ENCODE measurements at regions not wholly inside any gene's neighbourhood (a gene's known extent, or its start where the extent isn't known, plus 50 kb on each side); places are given as distances from the start of the nearest gene placed in this dataset.

DNA sequence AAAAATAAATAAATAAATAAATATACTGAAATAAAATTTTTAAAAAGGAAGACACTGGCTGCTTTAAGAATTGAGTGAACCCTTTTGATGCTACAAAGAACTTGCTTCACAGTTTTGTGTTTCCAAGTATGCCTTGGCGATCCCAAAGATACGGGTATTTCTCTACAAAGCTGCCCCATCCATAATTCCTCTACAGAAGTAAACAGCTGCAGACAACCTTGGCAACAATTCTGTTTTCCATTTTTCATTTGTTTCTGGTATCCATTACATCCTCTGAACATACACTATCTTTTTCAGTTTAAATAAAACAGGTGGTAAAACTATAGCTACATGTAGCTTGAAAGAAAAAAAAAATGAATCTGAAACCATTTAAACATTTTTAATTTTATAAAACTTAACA, 552.8 kb upstream of the KLHL29 start:
- Histone ChIP-seq H3K27ac (ENCODE audit: low read depth) (no peak overlapping the region), H3K4me1 (ENCODE audit: insufficient read depth) (no peaks in the 10 kb centered on the region), H3K36me3 (ENCODE audit: insufficient read depth) (no peaks in the 10 kb centered on the region), H3K4me3 (ENCODE audit: low read depth, low read length) (no peak overlapping the region)
- DNase-seq (ENCODE audit: extremely low spot score), result no peak
- 76% methylated on average over 2 of the region's 2 CpGs for WGBS

DNA sequence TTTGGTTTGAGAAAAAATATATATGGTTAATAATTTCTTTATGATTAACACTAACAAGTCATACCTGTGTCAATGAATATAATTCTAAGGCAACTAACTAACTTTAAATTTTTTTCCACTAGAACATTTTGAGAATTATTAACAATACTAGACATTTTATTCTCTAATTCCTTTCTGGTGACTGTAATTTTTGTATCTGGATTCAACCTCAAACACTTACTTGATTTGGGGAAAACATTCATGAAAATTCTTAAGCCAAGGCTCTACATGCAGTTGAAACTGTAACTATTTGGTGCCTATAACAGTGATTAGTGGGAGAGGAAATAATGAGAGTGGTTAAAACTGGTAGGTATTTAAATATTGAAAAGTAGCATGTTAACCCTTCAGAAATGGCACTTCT, 546.5 kb upstream of the KLHL29 start:
- Histone ChIP-seq H3K4me1 (ENCODE audit: insufficient read depth) (no peaks in the 10 kb centered on the region), H3K4me3 (ENCODE audit: low read depth, low read length) (no peak overlapping the region), H3K36me3 (ENCODE audit: insufficient read depth) (no peaks in the 10 kb centered on the region), H3K27ac (ENCODE audit: low read depth) (no peak overlapping the region)
- no peak for DNase-seq (ENCODE audit: extremely low spot score)

DNA sequence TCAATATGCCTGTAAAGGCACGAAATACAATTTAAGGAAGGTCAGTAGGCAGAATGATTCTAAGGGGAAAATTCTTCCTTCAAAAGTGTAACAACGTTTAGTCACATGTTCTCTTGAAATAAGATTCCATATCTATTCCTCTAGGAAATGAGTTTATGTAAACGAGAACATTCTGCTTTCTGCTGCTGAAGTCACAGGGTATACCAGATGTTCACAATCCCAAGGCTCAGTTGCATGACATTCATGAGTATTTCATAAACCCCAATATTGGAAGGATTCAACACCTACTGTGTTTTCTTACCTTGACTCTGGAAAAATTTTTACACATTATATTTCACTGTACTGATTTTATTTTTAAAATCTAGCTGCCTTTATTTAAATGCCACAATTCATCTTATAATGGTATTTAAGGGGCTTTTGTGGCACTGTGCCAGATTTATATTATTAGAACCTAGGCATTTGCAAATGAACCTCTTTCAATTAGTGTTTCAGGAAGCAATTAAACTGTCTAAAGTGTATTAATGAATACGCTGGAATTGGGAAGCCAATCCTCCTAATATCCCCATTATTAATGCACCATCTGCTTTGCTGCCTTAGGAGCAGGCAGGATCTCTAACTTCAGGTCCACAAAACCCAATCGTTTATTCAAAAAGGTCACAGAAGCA, 542.6 kb upstream of the KLHL29 start:
- Histone ChIP-seq H3K27ac (ENCODE audit: low read depth) (no peak overlapping the region), H3K4me1 (ENCODE audit: insufficient read depth) (no peaks in the 10 kb centered on the region), H3K36me3 (ENCODE audit: insufficient read depth) (no peaks in the 10 kb centered on the region), H3K4me3 (ENCODE audit: low read depth, low read length) (no peak overlapping the region)
- DNase-seq (ENCODE audit: extremely low spot score), result no peak
- WGBS, result 63% methylated on average over 5 of the region's 5 CpGs

DNA sequence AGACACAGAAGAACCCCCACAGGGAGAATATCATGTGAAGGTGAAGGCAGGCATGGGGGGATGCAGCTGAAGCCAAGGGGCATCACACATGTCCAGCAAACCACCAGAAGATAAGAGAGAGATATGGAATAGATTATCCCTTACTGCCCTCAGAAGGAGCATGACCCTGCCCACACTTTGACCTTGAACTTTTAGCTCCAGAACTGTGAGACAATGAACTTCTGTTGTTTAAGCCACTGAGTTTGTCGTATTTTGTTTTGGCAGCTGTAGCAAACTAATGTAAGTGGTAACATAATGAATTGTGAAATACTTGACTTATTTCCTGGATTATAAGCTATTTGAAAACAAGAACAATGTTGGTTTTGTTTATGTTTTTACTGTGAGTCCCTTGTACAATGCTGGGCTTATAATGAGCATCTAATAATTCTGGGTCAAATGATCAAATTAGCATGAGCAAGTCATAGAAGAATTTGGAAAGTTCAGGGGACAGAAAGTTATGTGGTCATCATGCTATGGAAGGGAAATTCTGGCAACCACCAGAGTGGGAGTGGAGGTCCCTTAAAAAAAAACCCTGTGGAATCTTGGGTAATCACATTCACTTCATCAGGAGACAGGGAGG, 541.0 kb upstream of the KLHL29 start:
- Histone ChIP-seq H3K4me1 (ENCODE audit: insufficient read depth) (no peaks in the 10 kb centered on the region), H3K36me3 (ENCODE audit: insufficient read depth) (no peaks in the 10 kb centered on the region), H3K4me3 (ENCODE audit: low read depth, low read length) (no peak overlapping the region), H3K27ac (ENCODE audit: low read depth) (no peak overlapping the region)
- 64% methylated on average over 1 of the region's 1 CpG for WGBS
- no peak for DNase-seq (ENCODE audit: extremely low spot score)

DNA sequence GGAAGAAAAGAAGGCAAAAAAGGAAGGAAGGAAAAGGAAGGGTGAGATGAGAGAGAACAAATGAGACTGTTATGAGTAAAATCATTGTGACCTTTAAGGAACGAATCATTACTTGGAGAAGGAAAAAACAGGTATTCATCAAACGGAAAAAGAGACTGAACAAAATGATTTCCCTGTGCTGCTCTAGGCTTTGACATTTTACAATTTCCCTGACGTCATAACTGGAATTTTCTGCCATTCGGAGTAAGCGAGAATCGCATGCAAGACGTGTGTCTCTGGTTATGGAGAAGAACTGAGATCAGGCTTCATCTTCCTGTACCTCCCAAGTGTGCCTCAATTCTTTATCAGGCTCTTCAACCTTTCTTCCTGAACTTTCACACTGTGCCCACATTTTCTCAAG, 534.7 kb upstream of the KLHL29 start:
- 92% methylated on average over 7 of the region's 7 CpGs for WGBS
- H3K4me3 ChIP-seq (ENCODE audit: low read depth, low read length), result no peak overlapping the region
- no peak overlapping the region for H3K27ac ChIP-seq (ENCODE audit: low read depth)
- H3K4me1 ChIP-seq (ENCODE audit: insufficient read depth), result no peaks in the 10 kb centered on the region
- H3K36me3 ChIP-seq (ENCODE audit: insufficient read depth), result no peaks in the 10 kb centered on the region
- no peak for DNase-seq (ENCODE audit: extremely low spot score)

DNA sequence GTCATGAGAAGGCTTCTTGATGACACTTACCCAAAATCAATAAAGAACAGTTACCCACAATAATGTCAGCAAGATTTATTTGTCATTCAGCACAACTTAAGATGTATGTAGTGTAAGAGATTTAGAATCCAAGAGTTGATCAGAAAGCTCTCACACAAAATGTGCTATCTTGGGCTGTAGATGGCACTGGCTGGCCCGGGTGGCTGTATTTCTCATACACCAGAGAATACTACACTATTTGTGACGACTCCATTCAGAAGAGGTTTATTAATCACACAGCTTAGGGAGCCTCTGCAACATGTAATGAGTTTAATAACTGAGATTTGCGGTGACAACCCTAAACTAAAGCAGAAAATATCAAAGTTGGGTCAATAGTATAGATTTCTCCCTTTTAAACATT, 530.4 kb upstream of the KLHL29 start:
- WGBS, result 87% methylated on average over 3 of the region's 3 CpGs
- DNase-seq (ENCODE audit: extremely low spot score), result no peak
- no peak overlapping the region for H3K27ac ChIP-seq (ENCODE audit: low read depth)
- H3K4me1 ChIP-seq (ENCODE audit: insufficient read depth), result no peaks in the 10 kb centered on the region
- H3K36me3 ChIP-seq (ENCODE audit: insufficient read depth), result no peaks in the 10 kb centered on the region
- H3K4me3 ChIP-seq (ENCODE audit: low read depth, low read length), result no peak overlapping the region

DNA sequence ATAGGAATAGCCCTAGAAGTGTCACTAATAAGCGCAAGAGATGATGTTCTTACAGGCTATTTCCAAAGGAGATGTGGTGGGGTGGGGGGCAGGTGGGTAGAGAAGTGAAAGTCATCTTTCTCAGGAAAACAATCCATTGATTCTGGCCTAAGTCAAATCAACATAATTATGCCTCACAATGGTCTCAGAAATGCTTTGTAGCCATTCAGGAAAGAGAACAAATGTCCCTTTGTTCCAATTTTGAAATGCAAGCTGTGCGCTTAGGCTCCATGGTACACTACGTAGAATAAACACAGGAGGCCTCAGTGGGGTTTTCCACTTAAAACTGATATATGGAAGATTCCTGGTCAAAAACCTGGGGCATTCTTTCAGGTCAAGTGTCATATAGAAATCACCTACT, 529.9 kb upstream of the KLHL29 start:
- Histone ChIP-seq H3K4me3 (ENCODE audit: low read depth, low read length) (no peak overlapping the region), H3K36me3 (ENCODE audit: insufficient read depth) (no peaks in the 10 kb centered on the region), H3K27ac (ENCODE audit: low read depth) (no peak overlapping the region), H3K4me1 (ENCODE audit: insufficient read depth) (no peaks in the 10 kb centered on the region)
- WGBS, result 91% methylated on average over 3 of the region's 3 CpGs
- DNase-seq (ENCODE audit: extremely low spot score), result no peak

DNA sequence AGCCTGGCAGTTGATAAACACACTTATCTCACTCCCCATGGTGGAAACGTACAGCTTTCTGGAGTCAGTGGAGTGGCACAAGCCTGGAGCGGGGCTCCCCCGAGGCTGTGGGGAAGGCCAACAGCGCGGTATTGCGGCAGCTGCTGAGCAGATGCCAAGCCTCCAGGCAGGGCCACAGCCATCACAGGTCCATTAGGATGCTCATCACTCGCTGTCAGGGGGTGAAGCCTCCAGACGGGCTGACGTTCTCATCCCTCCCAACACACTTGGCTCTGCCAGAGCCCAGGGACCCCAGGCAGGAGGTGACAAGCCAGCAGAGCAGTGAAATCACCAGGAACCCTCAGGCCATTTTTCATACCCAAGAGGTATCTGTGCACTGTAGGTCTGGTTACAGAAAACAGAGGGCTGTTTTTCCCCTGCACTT, 529.2 kb upstream of the KLHL29 start:
- no peak overlapping the region for H3K4me3 ChIP-seq (ENCODE audit: low read depth, low read length)
- WGBS, result 79% methylated on average over 9 of the region's 9 CpGs
- H3K36me3 ChIP-seq (ENCODE audit: insufficient read depth), result no peaks in the 10 kb centered on the region
- no peak for DNase-seq (ENCODE audit: extremely low spot score)
- no peaks in the 10 kb centered on the region for H3K4me1 ChIP-seq (ENCODE audit: insufficient read depth)
- H3K27ac ChIP-seq (ENCODE audit: low read depth), result no peak overlapping the region

DNA sequence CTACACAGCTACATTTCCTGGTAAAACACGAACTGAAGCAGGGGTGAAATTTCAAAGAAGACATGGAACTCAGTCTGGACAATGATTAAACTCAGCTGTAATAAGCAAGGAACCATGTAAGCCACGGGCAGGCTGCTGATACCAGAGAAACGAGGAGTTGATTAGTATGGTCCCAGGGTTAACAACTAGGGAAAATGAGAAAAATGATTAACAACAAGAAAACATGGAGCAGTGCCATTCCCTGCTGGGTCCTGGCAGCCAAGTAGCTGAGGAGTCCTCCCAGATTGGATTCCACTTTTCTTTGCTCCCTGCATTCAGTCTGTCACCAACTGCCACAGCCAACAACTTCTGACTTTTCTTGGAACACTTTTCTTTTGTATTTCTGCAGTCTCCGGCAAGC, 517.0 kb upstream of the KLHL29 start:
- WGBS, result 57% methylated on average over 4 of the region's 4 CpGs
- H3K36me3 ChIP-seq (ENCODE audit: insufficient read depth), result no peaks in the 10 kb centered on the region
- H3K4me3 ChIP-seq (ENCODE audit: low read depth, low read length), result no peak overlapping the region
- no peak for DNase-seq (ENCODE audit: extremely low spot score)
- no peaks in the 10 kb centered on the region for H3K4me1 ChIP-seq (ENCODE audit: insufficient read depth)
- H3K27ac ChIP-seq (ENCODE audit: low read depth), result no peak overlapping the region

DNA sequence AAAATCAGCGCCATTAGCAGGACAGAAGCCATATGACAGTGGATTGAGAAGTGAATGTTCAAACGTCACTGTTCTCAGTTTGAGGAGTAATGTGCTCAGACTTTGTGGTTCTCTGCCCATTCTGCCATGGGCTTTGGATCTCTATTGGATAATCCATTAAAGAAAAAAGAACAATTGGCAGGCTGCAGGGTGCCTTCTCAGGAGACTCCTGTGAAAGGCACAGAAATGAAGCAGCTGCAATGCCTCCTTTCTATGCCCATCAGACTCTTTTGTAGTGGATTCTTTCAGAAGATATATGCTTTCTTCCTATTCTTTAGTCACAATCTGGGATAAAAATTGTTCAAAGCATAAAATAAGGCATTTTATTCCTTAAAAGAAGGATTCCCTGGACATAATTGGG, 506.9 kb upstream of the KLHL29 start:
- Histone ChIP-seq H3K4me3 (ENCODE audit: low read depth, low read length) (no peak overlapping the region), H3K4me1 (ENCODE audit: insufficient read depth) (no peaks in the 10 kb centered on the region), H3K36me3 (ENCODE audit: insufficient read depth) (no peaks in the 10 kb centered on the region), H3K27ac (ENCODE audit: low read depth) (no peak overlapping the region)
- DNase-seq (ENCODE audit: extremely low spot score), result no peak
- 93% methylated on average over 2 of the region's 2 CpGs for WGBS

DNA sequence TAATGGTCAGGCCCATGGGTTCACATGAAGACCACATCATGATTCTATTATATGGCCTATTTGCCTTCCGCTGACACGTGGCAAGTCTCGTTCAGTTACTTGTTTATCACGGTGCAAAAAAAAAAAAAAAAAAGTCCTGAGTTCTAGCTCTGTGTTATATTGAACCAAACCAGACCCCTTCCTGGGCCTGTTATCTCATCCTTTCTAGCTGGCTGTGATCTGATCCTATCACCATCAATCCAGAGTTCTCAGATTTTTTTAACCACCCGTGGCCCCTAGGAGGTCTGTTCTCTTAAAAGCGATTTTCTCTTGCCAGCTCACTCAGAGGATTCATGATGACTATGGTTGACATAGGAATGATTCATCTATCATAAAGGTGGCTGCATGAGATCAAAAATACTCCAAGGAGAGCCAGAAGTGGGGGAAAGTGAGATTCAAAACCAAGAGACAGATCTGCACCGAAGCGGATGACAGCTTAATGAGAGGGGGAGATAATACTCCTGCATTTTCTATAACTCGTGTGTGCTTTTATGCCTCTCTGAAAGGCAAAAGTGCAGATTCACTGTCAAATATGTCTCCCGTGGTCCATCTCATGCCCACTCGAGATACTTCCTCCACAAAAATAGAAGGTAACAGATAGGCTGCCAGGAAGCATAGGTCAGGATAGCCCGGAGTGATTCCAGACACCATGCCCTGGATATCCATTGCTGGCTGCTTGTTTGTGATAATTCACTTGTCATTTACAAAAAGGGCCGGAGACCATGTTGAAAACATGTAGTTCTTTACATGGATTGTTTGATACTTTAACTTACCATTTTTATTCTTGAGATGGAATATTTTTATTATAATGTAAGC, 505.7 kb upstream of the KLHL29 start:
- H3K36me3 ChIP-seq (ENCODE audit: insufficient read depth), result no peaks in the 10 kb centered on the region
- no peaks in the 10 kb centered on the region for H3K4me1 ChIP-seq (ENCODE audit: insufficient read depth)
- no peak overlapping the region for H3K27ac ChIP-seq (ENCODE audit: low read depth)
- DNase-seq (ENCODE audit: extremely low spot score), result no peak
- H3K4me3 ChIP-seq (ENCODE audit: low read depth, low read length), result no peak overlapping the region
- WGBS, result 66% methylated on average over 13 of the region's 13 CpGs

DNA sequence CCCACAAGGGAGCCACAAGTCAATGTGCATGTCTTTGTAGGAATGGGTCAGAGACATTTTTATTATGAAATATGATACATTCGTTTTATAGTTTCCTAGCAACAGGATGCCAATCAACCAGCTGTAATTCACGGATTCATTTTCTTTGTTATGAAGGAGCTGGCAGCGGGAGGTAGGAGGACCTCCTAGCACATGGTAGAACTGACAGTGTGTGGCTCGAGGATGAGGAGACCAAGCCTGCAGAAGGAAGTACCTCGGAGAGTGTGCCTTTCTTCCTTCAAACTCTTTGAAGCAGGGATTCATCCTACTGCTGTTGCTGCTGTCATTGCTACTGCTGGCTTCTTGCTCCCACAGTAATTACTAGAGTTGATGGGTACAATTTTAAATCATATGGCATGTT, 504.8 kb upstream of the KLHL29 start:
- no peaks in the 10 kb centered on the region for H3K4me1 ChIP-seq (ENCODE audit: insufficient read depth)
- 81% methylated on average over 5 of the region's 5 CpGs for WGBS
- no peak overlapping the region for H3K27ac ChIP-seq (ENCODE audit: low read depth)
- H3K36me3 ChIP-seq (ENCODE audit: insufficient read depth), result no peaks in the 10 kb centered on the region
- no peak for DNase-seq (ENCODE audit: extremely low spot score)
- no peak overlapping the region for H3K4me3 ChIP-seq (ENCODE audit: low read depth, low read length)

DNA sequence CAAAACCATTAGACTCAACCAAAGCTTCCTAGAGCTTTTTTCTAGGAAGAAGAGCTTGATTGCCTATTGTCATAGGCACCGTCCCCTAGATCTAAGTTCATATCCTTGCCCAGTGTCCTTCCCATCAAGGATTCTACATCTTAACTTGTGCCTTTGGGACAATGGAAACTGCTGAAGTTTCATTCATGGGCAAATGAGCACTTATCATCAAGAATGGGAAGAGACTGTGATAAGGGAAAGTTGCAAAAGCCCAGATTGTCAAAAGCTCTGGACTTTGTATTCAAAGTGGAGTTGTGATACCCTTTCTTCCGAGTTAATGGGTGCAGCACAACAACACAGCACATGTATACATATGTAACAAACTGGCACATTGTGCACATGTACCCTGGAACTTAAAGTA, 503.0 kb upstream of the KLHL29 start:
- H3K4me1 ChIP-seq (ENCODE audit: insufficient read depth), result no peaks in the 10 kb centered on the region
- no peak for DNase-seq (ENCODE audit: extremely low spot score)
- no peaks in the 10 kb centered on the region for H3K36me3 ChIP-seq (ENCODE audit: insufficient read depth)
- H3K27ac ChIP-seq (ENCODE audit: low read depth), result no peak overlapping the region
- WGBS, result 91% methylated on average over 2 of the region's 2 CpGs
- no peak overlapping the region for H3K4me3 ChIP-seq (ENCODE audit: low read depth, low read length)

DNA sequence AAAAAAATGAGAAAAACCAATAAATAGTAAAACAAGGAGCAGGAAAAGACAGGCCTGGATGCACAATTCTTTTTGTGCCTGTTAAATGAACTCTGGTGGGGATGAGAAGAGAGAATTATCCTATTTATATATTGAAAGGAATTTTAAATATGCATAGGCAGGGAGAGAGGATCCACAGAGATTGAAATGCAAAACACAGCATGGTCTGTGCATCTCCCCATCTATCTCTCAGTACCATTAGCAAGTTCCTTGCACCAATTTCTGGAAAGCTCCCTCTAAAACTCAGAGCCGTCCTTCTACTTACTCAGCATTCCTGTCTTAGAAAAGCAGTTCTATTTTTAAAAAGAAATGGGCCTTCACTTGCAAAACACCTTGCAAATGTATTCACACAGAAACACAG, 502.3 kb upstream of the KLHL29 start:
- Histone ChIP-seq H3K4me1 (ENCODE audit: insufficient read depth) (no peaks in the 10 kb centered on the region), H3K4me3 (ENCODE audit: low read depth, low read length) (no peak overlapping the region), H3K36me3 (ENCODE audit: insufficient read depth) (no peaks in the 10 kb centered on the region), H3K27ac (ENCODE audit: low read depth) (no peak overlapping the region)
- WGBS, result 49% methylated on average over 1 of the region's 1 CpG
- no peak for DNase-seq (ENCODE audit: extremely low spot score)

Measured in urinary bladder (tissue), 3 donors.